Small intestine (tissue), 7 donors: ENCODE measurements at regions not wholly inside any gene's neighbourhood (a gene's known extent, or its start where the extent isn't known, plus 50 kb on each side); places are given as distances from the start of the nearest gene placed in this dataset.
"Not testable (repeated sequence)": the region's sequence is repeated elsewhere in the genome, so short reads cannot be mapped to it uniquely, and the experiment has no call there.

Experiments
- DNase-seq, 2 donors: peaks; one replicate each; pipeline versions ENCODE4 v3.0.0 to v3.0.0-alpha.2; 2013
- FAIRE-seq: peaks from 2 replicates; lab custom pipeline; 2012; peaks lifted over from hg19 to GRCh38; lab: Jason Lieb, UNC
- H3K27ac ChIP-seq, 3 donors: one replicate each; pipeline ENCODE4 v1.5.1; 2013; ENCODE audit warnings: low read length in 2 of 3, mild to moderate bottlenecking in 2 of 3, control low read depth in 1 of 3, inconsistent platforms in 1 of 3, low read depth in 1 of 3, moderate library complexity in 1 of 3
- H3K27me3 ChIP-seq, 3 donors: one replicate each; pipeline ENCODE4 v1.6.1; 2013; ENCODE audit warnings: low read length in 3 of 3, inconsistent platforms in 1 of 3; ENCODE audit not compliant: control insufficient read depth in 3 of 3, insufficient read depth in 3 of 3
- H3K36me3 ChIP-seq, 3 donors: one replicate each; pipeline ENCODE4 v1.6.1; 2013; ENCODE audit warnings: low read length in 3 of 3, inconsistent platforms in 1 of 3, low read depth in 1 of 3, mild to moderate bottlenecking in 1 of 3, moderate library complexity in 1 of 3; ENCODE audit not compliant: control insufficient read depth in 3 of 3, insufficient read depth in 2 of 3
- H3K4me1 ChIP-seq, 3 donors: one replicate each; pipeline ENCODE4 v1.6.1; 2013; ENCODE audit warnings: low read length in 2 of 3, inconsistent platforms in 1 of 3, low read depth in 1 of 3, mild to moderate bottlenecking in 1 of 3, moderate library complexity in 1 of 3; ENCODE audit not compliant: control insufficient read depth in 3 of 3, insufficient read depth in 2 of 3
- H3K4me3 ChIP-seq, 3 donors: one replicate each; pipeline ENCODE4 v1.5.1; 2013; ENCODE audit warnings: low read length in 3 of 3, control low read depth in 1 of 3, inconsistent platforms in 1 of 3, low read depth in 1 of 3, mild to moderate bottlenecking in 1 of 3, moderate library complexity in 1 of 3
- H3K9me3 ChIP-seq, 2 donors: one replicate each; pipeline ENCODE4 v1.6.1; 2013; ENCODE audit warnings: low read depth in 1 of 2, low read length in 1 of 2; ENCODE audit not compliant: control insufficient read depth in 2 of 2, insufficient read depth in 1 of 2
- whole genome bisulfite sequencing, 3 donors: extraction: QIAGEN DNeasy Blood & Tissue Kit; methylation state at CpG; one replicate each; pipeline ENCODE4 v1.1.7; 2013; 5-methylcytosine and 5-hydroxymethylcytosine counted together
- donor health status: healthy with polysubstance abuse.
- donor health status: control.
- donor health status: control.
- donor health status: Bipolar disorder and iron deficiency.
- donor health status: healthy.

DNA sequence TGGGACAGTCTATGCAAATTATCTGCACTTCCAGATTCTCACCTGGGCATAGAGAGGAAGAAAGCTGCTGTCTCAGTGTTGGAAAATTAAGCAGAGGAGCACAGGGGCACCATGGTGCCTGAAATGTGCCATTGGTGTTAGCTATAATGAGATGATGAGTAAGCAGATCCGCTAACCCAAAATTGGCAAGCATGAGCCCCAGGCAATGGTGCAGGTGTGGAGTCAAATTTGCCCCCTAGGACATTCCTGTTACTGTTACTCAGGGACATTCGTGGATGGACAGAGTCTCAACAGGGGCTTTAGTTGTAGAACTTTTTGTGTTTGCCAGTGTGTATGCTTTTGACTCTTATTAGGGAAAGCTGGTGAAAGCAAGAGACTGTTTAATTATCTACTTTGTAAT is 385.2 kb upstream of the KLF6 start:
- Histone ChIP-seq H3K4me3 (no peak overlapping the region), H3K36me3 (no peaks in the 10 kb centered on the region), H3K9me3 (peaks cover 0 to 6% of the 10 kb centered on the region in 2 donors), H3K27me3 (no peaks in the 10 kb centered on the region), H3K27ac (no peak overlapping the region), H3K4me1 (no peaks in the 10 kb centered on the region)
- FAIRE-seq (no peak), DNase-seq (no peak)
- 92 to 100% (median 94%) methylated on average over 2 of the region's 2 CpGs for WGBS, 3 donors

DNA sequence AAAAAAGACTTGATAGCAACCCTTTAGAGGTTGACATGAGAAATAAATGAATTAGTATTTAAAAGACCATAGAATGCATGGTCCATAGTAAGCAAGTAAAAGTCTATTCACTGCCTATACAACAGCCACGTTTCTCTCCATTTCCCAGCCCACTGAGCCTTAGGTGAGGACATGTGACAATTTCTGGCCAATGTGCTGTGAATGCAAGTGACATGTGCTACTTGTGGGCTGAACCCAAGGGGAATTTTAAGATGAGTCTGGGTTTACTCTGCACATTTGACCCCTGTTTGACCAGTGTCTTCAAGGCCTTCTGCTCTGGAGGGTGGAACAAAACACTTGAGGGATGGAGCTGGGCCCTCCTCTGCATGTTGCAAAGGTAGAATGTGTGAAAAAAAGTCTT is 384.4 kb upstream of the KLF6 start:
- DNase-seq = no peak
- H3K36me3 ChIP-seq = no peaks in the 10 kb centered on the region
- WGBS, 3 donors = 85 to 98% (median 87%) methylated on average over 1 of the region's 1 CpG
- H3K4me1 ChIP-seq = no peaks in the 10 kb centered on the region
- H3K9me3 ChIP-seq = peaks cover 0 to 6% of the 10 kb centered on the region in 2 donors
- H3K27me3 ChIP-seq = no peaks in the 10 kb centered on the region
- no peak for FAIRE-seq
- no peak overlapping the region for H3K27ac ChIP-seq
- H3K4me3 ChIP-seq = no peak overlapping the region

DNA sequence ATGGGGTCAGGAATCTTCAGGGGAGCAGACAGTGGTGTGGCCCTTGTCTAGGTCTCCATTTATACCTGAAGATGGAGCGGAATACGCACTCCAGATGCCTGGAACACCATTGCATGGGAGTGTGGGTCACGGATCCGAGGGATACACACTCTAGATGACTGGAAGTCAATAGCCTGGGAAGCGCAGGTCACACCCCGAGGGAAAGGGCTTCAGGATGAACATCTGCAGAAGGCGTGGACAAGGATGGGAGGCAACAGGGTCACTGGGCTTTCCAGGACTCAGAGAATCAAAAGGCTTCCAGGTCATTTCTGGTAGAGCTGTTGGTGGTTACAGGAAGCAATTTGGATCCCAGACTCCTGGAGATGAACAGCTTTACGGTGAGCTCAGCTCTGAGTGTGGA is 382.2 kb upstream of the KLF6 start:
- FAIRE-seq = no peak
- H3K9me3 ChIP-seq = peaks cover 0 to 3% of the 10 kb centered on the region in 2 donors
- no peaks in the 10 kb centered on the region for H3K36me3 ChIP-seq
- WGBS, 3 donors = 91 to 95% (median 92%) methylated on average over 8 of the region's 8 CpGs
- no peak overlapping the region for H3K4me3 ChIP-seq
- no peaks in the 10 kb centered on the region for H3K4me1 ChIP-seq
- no peak for DNase-seq
- no peaks in the 10 kb centered on the region for H3K27me3 ChIP-seq
- H3K27ac ChIP-seq = no peak overlapping the region

DNA sequence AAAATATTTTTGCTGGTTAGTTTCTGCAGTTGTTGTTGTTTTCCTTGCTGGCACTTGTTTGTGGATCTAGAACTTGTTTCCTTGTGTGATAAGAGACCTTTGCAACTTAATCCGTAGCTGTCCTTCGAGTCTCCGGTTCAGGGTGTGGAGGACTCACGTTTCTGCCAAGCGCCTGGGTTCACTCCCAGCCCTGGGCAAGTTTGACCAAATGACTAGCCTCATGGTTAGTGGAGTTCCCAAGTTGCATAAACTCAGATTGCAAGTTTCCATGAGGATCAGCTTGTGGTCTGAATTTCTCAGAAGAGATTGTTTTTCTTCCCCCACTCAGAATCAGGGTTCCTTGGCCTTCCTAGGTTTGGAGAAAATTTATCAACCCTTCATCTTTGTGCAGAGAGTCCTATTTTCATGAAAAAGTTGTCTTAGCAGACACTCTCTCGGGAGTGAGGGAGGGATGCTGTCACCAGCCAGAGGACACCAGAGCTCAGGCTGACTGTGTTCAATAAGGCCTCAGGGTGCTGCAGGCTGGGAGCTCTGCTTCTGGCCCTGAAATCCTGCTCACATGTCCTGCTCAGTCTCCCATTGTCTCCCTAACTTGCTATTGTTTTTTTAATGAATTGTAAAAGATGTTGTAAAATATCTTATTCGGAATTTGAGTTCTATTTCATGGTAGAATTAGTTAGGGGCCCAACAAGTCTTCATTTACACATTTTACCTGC is 377.7 kb upstream of the KLF6 start:
- H3K9me3 ChIP-seq = no peaks in the 10 kb centered on the region
- H3K27ac ChIP-seq = no peak overlapping the region
- DNase-seq = peak in 1 of 2 donors; percentile 71
- no peaks in the 10 kb centered on the region for H3K36me3 ChIP-seq
- H3K4me3 ChIP-seq = no peak overlapping the region
- FAIRE-seq = no peak
- 37 to 68% (median 57%) methylated on average over 7 of the region's 7 CpGs for WGBS, 3 donors
- H3K4me1 ChIP-seq = no peaks in the 10 kb centered on the region
- no peaks in the 10 kb centered on the region for H3K27me3 ChIP-seq

DNA sequence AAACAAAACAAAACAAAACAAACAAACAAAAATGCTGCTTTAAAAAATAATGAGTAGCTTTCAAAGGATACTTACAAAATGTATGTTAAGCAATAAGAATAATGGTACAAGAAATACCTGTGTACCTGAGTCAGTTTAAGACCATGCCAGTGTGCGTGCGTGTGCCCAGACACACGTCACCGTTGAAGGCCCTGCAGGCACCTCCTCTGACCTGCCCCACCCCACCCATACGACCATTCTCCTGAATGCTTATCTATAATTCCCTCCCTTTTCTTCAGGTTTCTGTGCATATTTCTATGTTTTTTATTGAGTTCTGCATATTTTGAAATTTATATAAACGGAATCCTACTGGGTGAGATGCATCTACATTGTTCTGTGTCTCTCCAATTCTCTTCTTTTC is 374.2 kb upstream of the KLF6 start:
- Histone ChIP-seq H3K4me3 (no peak overlapping the region), H3K27ac (no peak overlapping the region), H3K36me3 (no peaks in the 10 kb centered on the region), H3K27me3 (no peaks in the 10 kb centered on the region), H3K4me1 (no peaks in the 10 kb centered on the region), H3K9me3 (no peaks in the 10 kb centered on the region)
- FAIRE-seq (no peak), DNase-seq (no peak)
- 81 to 96% (median 90%) methylated on average over 6 of the region's 6 CpGs for WGBS, 3 donors

DNA sequence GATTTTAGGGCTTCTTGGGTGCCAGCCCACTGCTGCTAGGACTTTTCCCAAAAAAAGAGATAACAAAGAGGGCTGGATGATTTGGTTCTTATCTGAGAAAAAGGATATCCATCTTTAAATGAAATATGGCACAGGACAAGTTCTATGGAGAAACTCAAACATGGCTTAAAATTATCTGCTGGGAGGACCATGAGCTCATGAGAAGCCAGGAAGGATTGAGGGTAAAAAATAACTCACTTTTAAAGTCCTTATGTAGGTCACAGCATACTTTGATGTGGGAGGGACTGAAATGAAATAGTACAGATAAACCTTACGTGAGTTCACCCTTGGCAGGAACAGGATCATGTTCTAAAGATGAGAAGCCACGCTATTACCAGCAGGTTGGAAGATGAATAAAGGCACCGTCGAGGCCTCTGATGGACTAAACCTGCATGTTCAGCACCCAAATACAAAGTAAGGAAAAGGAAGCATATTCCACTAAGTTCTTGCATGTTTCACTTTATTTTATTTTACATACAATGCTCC is 369.2 kb upstream of the KLF6 start:
- Histone ChIP-seq H3K9me3 (no peaks in the 10 kb centered on the region), H3K4me1 (no peaks in the 10 kb centered on the region), H3K27ac (no peak overlapping the region), H3K4me3 (no peak overlapping the region), H3K27me3 (peaks cover 0 to 3% (median 0%) of the 10 kb centered on the region in 3 donors), H3K36me3 (no peaks in the 10 kb centered on the region)
- DNase-seq (peak in 1 of 2 donors; percentile 17), FAIRE-seq (no peak)
- 74 to 86% (median 75%) methylated on average over 4 of the region's 4 CpGs for WGBS, 3 donors

DNA sequence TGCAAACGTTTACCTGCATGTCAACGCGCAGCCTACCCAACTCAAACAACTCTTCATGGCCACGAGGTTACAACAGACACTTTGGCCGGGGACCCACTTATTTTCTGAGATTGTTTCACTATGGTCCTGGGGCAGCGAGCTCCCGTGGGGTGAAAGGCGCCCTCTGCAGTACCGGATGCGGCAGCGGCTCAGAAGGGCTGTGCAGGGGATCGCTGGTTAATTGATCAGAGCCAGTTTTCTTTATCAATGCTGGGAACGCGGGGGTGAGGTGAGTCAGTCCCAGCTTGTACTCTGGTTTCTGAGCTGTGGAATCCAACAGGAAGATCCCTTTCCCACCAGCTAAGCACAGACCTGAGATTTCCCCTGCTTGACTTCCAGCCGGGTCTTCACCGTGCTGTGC is 366.5 kb upstream of the KLF6 start:
- FAIRE-seq = no peak
- no peaks in the 10 kb centered on the region for H3K36me3 ChIP-seq
- no peak overlapping the region for H3K27ac ChIP-seq
- no peak overlapping the region for H3K4me3 ChIP-seq
- DNase-seq = no peak
- H3K9me3 ChIP-seq = no peaks in the 10 kb centered on the region
- no peaks in the 10 kb centered on the region for H3K4me1 ChIP-seq
- 64 to 77% (median 72%) methylated on average over 16 of the region's 16 CpGs for WGBS, 3 donors
- peaks cover 0 to 3% (median 0%) of the 10 kb centered on the region in 3 donors for H3K27me3 ChIP-seq

DNA sequence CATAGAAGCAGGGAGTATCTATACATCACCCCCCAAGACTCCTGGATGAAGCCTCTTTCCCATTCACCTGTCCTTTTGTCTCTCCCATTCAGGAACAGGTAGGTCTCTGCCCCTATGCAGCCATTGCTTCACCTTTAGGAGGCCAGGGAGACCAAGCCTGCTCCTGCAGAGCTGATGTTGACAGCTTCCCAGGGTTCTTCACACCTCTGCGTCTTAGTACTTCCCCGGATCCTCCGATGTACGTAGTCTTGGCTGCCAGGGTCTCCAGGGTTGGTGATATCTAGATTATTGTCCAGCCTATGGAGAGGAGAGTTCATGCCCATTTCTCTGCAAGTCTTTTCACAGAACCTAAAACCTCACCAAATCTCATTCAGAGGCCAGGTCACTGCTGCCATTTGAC is 365.7 kb upstream of the KLF6 start:
- Histone ChIP-seq H3K27ac (no peak overlapping the region), H3K4me3 (no peak overlapping the region), H3K36me3 (no peaks in the 10 kb centered on the region), H3K27me3 (peaks cover 0 to 3% (median 0%) of the 10 kb centered on the region in 3 donors), H3K9me3 (no peaks in the 10 kb centered on the region), H3K4me1 (no peaks in the 10 kb centered on the region)
- DNase-seq = no peak
- FAIRE-seq = no peak
- whole genome bisulfite sequencing, 3 donors = 95 to 100% (median 96%) methylated on average over 4 of the region's 4 CpGs

DNA sequence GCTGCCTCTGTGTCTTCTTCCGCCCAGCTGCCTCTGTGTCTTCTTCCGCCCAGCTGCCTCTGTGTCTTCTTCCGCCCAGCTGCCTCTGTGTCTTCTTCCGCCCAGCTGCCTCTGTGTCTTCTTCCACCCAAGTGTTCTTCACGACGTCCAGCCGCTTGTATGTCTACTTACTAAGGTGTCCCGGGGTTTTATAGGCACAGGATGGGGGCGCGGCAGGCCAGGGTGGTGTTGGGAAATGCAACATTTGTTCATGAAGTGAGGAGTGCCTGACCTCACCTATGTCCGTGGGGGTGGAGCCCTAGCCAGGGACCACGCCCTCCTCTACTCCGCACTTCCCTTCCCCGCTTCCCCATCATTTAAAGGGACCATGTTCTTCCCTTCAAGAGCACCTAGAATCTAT is 364.5 kb upstream of the KLF6 start:
- H3K27me3 ChIP-seq, H3K4me1 ChIP-seq, DNase-seq, H3K27ac ChIP-seq, H3K9me3 ChIP-seq, H3K4me3 ChIP-seq, FAIRE-seq, H3K36me3 ChIP-seq: not testable (repeated sequence)
- WGBS, 3 donors = 85 to 92% (median 91%) methylated on average over 13 to 14 of the region's 14 CpGs
